OCI-M1 (cell line): ENCODE measurements at regions not wholly inside any gene's neighbourhood (a gene's known extent, or its start where the extent isn't known, plus 50 kb on each side); places are given as distances from the start of the nearest gene placed in this dataset.
"Not testable (repeated sequence)": the region's sequence is repeated elsewhere in the genome, so short reads cannot be mapped to it uniquely, and the experiment has no call there.

Experiments
- DNase-seq: peaks from one replicate; lab custom pipeline; 2025; lab: John Stamatoyannopoulos, UW

DNA sequence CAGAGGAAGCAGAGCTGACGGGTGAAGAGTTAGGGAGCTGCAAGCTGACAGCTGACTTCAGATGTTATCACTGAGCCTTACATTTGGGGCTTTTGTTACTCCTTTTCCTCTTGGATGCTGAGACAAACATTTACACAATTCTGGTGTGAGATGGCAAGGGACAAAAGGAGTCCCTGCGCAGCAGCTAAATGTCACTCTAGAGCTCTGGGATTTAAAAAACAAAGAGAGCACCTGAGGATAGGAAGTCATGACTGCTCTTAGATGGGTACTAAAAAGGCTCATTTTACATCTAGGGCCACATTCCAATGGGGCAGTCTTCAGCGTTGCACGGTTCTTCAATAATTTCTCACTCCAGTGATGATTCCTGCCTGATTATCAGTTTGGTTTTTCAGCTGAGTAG is 204.5 kb downstream of the RAB38 start:
- DNase-seq, result no peak

DNA sequence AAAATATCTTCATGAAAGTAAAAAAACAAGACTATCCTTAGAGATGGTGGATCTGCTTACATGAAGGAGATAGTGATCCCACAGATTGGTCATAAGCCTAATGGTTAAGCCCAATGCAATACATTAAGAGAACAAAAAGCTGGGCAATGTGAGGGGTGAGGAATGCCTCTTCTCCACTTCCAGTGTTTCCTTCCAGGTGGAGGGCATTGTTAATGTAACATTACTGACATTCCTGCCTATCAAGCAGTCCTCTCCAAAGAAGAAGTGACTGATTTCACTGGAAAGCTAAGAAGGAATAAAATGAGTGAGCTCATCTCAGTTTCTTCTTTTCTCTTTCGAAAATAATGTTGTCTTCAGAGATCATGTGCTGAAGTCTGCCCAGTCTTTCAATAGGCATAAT is 207.8 kb downstream of the RAB38 start:
- no peak for DNase-seq

DNA sequence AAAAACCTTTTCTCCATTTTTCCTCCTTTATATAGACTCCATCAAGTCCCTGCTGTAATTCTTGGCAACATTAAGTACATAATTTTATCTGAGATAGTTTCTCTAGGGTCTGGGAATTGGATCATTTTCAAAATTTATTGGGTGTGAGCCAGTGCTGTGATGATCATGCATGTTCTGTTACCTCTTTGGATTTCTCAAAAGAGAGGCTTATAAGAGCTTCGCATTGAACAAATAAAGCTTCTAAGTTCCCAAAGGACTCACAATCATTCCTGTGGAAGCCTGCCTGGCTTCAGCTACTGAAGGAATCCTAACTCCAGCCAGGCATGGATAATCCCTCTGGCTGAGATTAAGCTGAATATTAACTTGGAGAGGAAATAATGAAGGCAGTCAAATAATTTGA is 208.5 kb downstream of the RAB38 start:
- no peak for DNase-seq

DNA sequence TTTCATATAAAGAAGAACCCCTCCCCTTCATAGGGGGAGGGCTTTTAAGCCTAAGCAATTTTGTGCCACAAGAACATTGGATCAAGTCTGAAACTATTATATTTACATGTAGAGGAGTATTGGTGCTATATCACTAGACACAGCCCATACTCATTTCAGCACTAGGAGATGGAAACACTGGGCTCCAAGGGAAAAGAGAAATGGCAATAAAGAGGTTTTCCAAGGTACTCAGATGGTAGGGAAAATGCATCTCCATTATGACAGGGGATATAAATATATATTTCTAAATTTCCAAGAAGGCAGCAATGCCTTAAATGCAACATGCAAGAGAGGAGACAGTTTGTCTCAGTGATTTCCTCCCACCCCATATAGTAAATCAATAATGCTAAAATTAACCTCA is 209.0 kb downstream of the RAB38 start:
- no peak for DNase-seq

DNA sequence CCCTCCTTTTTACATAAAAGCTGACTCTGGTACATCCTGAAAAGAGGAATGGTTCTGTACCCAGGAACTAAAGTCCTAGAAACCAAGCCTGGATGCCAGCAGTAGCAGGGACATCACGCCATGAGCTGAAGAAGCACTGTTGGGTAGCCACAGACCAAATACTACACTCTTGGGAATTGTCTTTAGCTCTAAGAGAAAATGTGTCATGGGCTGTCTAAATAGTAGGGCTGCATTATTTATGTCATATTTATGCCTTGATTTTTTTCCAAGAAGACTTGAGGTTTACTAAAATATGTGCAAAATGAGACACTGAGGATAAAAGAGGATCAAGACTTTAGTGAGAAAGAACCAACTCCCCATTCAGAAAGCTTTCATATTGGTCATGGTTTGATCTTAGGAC is 213.6 kb downstream of the RAB38 start:
- DNase-seq, result no peak

DNA sequence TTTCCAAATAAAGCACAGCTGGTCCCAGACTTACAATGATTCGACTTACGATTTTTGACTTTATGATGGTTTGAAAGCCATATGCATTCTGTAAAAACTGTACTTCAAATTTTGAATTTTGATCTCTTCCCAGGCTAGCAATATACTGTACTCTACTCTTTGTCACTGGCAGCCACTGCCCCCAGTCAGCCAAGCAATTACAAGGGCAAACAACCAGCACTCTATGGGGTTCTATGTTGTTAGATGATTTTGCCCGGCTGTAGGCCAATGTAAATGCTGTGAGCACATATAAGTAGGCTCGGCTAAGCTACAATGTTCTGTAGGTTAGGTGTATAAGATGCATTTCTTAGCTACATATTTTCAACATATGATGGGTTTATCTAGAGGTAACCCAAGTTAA is 217.3 kb downstream of the RAB38 start:
- no peak for DNase-seq

DNA sequence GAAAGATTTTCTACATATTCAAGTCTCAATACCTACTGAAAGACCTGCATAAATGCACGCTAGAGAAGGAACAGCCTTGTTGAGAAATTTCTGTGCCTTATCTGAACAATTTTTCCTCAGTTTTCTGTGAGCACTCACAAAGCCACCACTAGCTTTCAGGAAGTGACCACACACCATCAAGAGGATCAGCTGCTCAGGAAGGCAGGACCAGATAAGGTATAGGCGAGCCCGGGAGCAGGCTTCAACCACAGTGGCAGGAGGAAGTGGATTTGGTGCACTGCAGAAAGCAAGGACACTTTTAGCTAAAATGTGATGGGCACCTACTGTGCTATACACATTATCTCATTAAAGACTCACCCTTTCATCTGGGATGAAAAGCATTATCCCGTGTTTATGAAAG is 220.8 kb downstream of the RAB38 start:
- DNase-seq, result peak; percentile 99

DNA sequence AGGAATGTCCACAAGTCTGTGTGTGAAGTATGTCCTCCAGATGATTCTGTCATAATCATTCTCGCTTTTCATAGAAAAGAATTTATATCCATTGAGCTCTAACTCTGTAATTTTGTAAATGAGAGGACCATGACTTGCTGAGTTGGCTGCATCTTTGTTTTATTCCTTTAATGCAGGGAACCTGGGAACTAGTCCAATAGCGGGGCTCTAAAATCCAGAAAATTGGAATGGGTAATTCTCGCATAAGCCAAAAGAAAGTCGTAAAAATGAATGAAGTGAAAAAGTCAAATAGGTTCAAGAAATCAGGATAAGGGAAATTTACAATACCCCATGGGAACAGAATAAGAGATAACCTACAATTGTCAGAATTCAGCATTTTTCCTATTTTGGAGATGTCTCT is 232.5 kb downstream of the RAB38 start:
- no peak for DNase-seq

DNA sequence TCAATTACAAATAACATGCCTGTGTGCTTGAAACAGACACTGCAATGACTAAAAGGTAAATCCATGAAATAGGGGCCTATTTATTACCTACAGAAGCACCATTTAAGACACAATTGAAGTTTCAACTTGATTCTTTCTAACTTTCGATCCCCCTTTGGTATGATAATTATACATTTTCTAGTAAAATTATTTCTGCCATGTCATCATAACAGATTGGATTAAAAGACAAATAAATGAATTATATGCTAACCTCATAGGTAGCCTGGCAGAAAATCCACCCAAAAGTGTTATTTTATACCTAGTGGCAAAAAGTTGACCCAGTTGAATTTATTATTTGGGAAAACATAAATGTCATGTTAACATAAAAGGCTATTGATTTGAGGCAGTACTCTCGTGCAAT is 241.1 kb downstream of the RAB38 start:
- DNase-seq, result no peak

DNA sequence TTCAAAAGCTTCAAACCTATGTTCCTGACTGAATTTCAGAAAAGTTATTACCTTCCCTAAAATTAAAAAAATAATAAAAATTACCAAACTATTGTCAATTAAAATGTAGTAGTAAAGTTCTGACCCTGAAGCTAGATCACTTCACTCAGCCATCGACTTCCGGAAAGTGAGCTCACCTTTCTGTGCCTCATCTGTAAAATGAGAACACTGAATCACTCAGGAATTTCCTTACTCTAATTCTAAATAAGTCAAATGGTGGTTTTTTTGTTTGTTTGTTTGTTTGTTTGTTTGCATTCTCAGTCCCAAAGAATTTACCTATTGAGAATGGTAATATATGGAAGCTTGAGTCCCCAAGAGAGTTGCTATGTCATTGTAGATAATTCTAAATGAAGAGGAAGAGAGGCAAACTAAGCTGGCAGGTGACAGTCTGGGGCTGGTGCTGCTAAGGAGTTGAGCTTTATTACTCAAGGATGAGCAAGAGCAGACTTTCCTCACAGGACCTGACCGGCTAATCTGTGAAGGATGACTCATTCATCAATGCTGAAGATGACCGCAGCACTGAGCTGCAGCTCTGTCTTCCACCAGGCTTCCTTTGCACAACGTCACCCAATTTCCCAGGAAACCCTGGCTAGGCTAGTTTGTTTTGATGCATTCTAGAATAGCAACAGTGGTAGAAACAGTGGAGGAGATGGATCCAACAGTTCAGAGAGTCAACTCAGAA is 248.8 kb downstream of the RAB38 start:
- DNase-seq, result peak; percentile 73

DNA sequence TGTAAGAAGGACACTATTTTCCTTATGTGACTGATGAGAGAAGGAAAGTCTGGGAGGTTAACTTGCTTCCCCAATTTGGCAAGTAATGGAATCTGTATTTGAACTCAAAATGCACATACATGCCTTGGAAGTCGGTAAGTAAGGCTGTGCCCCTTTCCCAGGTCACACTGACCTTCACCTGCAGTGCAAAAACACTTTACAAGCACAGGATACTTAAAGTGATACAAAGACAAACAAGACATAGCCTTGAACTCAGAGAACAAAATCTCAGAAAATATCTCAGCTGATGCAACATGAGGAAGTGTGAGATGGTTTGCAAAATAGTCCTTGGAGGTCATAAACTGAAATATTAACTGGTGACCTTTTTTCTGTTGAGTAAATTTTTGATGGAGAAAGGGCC is 251.1 kb downstream of the RAB38 start:
- DNase-seq, result peak; percentile 65

DNA sequence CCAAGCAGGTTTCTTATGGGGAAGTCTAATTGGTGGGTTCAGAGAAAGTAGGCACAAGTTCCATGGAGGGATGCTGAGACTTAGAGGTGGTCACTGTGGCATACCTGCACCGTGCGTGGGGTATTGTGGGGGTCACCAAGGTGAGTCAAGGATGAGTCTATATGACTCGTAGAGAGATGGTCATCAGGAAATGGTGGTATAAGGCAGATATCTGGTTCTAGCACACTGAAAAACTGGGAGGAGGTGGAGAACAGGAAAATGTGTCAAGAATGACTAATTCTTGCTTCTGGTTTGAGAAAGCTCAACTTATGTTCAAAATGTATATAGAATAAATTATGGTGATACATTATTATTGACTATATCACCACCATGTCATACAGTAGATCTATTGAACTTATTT is 258.1 kb downstream of the RAB38 start:
- DNase-seq, result no peak

DNA sequence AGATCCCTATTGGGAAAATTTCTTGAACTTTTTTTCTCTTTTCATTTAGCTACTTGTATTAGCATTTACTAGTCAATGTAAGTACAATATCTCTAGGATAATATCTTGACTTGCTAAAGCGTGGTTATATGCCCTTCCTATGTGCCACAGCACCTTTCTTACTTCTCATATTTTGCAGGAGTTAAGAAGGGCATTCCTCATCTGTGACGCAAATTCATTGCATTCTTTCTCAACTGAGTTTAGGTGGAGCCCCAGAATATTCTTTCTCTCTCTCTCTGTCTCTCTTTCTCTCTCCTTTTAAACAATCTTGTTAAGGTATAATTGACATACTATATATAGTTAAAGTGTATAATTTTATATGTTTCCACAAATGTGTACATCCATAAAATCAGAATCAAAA is 266.1 kb downstream of the RAB38 start:
- DNase-seq, result no peak

DNA sequence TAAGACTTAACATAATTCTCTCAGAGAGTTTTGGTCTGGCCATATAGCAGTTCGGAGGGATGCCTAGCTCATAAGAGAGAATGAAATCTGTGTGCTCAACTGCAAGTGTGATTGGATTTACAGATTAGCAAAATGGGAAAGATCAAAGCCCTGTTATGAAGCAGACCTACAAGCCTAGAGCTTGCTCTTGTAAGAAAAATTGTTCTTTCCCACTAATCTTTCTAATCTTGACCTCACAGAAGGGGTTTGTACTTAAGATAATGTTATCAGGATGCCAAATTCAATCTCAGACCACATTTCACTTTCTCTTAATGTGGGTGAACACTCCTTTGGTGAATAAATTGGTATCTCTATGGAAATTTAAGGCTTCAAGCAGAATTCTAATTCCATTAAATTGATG is 267.2 kb downstream of the RAB38 start:
- peak; percentile 39 for DNase-seq

DNA sequence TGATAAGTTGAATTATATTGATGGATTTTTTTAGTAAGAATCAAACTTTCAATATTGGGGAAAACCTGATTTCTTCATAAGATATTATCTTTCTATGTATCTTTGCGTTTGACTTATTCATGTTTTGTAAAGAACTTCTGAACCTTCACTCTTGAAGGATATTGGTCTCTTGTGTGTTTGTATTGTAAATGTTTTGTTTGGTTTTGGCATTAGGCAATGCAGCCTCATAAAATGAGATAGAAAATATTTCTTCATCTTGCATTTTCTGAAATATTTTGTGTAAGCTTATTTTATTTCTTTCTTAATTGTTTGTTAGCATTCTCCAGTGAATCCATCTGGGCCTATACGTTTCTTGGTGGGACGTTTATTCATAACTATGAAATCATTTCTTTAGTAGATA is 271.9 kb downstream of the RAB38 start:
- DNase-seq, result no peak

DNA sequence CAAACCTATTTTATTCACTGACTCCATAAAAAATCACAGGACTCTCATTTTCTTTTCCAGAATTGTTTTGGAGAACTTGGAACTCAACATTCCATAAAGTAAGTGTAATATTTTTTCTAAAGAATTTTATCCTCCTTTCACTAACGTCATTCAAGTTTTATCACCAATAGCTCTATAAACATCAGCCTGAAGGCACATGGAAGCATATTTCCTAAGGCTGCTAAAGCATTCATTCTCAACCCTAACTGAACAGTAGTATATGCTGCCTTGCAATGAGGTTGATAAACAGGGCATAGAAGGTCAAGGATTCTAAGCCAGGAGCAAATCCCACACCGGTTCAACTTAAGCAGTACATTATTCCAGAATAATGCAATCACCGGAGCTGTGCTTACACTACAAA is 273.9 kb downstream of the RAB38 start:
- no peak for DNase-seq

DNA sequence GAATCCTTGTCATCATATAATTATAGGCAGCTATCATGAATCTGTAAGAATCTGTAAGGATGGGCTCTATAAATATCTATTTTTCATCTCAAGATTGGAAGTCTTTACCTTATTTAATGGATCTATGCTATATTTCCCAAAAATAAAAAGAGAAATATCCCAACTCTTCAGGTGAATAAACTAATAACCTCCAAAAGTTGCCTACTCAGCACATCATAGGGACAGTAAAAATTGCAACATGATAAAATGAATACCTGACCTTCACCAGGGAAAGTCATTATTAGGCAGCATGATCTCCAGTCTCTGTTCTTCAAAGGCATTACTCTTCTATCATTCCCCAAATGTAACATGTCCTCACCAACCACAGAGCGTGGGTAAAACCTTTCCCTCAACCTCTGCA is 277.3 kb downstream of the RAB38 start:
- no peak for DNase-seq

DNA sequence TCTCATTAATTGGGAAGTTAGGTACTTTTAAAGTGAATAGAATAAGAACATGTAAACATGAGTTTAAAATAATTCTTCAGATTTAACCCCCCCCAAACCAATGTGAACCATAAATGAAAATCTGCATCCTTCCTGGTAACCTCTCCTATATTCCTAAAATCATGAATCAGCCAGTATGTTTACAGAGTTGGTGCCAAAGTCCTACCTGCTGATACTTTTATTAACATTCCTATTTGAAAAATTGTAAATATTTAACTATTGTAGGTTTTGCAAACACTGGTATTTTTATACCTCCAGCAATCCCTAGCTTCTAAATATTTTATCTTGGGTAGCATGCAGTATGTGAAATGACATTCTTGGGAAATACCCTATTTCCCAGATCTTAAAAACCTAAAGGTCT is 278.2 kb downstream of the RAB38 start:
- no peak for DNase-seq

DNA sequence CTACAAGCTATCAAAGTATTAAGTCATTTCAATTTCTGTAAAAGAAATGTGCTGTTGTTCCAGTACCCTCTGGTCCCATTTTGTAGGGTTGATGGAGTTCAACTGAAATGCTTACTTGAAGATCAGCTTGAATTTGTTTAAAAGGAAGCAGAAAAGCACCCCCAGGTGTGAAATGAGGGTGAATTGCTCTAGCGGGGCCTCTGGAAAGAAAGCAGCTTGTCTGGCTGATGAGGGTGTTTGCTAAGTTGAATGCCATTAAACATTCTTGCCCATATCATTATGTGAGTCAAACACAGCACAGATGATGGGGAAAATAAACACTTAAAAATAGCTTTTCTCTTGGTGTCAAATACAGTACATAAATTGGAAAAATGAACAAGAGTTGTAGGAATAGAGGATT is 280.3 kb downstream of the RAB38 start:
- DNase-seq, result no peak

DNA sequence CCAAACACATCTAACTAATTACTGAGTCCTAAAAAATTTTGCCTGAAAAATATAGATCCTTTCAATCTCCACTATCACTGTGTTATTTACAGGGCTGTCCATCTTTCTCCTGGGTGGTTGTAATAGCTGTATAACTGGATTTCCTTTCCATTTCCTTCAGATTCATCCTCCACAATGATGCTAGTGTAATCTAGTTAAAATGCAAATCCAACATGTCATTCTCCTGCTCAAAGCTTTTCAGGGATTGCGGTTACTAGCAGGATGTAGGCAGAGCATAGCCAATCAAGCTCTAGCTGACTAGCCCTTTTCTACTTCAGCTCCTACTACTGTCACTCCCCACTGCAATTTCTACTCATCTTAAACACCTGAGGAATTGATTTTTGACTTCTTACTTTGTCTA is 283.0 kb downstream of the RAB38 start:
- no peak for DNase-seq

DNA sequence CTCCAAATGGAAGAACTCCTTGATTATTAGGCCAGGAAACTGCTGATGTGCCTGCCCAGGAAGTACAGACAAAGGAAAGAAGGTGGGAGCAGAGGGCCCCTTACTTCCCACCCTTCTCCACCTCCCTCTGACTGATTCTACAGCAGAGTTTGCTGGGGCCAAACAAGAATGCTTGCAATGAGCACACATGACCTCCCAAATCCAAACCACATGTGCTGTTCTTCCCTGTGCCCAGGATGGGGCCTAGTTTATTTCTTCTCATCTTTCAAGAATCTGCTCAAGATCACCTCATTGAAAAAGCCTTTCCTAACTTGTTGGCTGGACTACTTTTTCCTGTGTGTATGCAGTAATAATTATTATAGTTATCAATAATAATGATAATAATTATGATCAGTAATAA is 286.1 kb downstream of the RAB38 start:
- no peak for DNase-seq

DNA sequence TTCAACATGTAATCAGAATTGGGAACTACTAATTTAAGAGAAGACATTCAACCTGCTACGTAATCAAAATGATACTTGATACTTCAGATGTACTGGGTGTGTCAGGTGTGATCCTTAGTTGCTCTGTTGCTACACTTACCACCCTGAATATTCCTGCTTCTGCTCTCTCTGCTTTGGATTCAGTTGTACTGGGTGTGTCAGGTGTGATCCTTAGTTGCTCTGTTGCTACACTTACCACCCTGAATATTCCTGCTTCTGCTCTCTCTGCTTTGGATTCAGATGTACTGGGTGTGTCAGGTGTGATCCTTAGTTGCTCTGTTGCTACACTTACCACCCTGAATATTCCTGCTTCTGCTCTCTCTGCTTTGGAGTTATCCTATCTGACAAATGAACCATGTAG is 290.2 kb downstream of the RAB38 start:
- not testable (repeated sequence) for DNase-seq

DNA sequence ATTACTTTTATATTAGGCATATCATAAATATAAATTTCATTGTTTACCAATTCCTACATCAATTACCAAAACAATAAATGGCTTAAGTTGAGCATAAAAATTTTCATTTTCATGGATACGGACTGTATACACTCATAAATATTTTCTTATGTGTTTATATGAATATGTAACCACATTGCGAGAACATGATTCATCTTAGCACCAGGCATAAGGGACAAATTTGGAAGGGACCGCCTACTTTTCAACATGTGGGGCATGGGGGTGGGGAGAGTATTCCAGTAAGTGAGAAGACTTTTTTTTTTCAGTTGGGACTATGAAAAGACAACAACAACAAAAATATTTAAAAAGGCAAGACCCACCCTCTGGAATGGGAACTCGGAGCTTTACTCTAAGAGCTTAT is 296.1 kb downstream of the RAB38 start:
- no peak for DNase-seq

DNA sequence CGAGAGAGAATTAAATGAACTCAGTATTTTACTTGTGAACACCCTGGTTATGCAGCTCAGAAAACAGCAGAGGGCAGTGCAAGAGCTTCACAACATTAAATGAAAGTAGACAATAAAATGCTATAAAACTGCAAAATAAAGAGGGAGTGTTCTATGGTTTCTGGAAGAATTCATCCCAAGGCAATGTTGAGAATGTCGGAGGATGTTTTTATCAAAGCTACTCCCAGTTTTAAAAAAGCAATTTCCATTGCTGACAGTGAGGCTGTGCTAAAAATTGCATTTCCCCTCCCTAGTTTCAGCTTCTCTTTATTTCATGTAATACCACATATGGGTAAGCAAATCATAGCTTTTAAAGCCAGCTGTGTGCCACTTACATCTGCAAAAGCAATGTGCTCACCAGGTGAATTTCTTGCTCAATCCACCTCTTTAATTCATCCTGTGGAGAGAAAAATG is 296.8 kb downstream of the RAB38 start:
- peak; percentile 85 for DNase-seq

DNA sequence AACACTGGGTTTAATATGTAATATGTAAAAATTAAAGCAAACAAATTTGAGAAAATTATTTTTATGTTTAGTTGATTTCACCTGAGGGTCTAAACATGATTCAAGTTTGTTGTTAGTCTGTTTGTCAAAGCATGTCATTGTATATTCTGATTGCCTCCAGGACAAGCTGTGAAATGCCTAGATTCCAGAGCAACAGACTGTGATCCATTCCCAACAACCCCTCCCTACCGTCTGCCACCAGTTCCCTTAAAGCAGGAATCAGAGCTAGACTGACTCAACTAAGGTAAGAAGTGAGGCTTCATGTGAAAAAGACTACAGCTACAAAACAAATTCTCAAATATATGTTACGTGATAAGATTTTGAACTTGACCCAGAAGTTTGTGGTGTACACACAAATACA is 304.2 kb downstream of the RAB38 start:
- no peak for DNase-seq
